IMR-90 (cell line): ENCODE measurements at regions not wholly inside any gene's neighbourhood (a gene's known extent, or its start where the extent isn't known, plus 50 kb on each side); places are given as distances from the start of the nearest gene placed in this dataset.

Experiments
- ATAC-seq: fragments of 200-7000 bp; cut with Tn5 transposase; 2 replicates; pipeline ENCODE4 v1.9.1; 2020; ENCODE audit warnings: low read depth, mild to moderate bottlenecking, moderate library complexity
- BruUV-seq: library from RNA; stranded (reverse); fragments of 400-500 nt; replicated peaks from 2 replicates; lab custom pipeline; 2021; lab: Mats Ljungman, UMichigan
- CTCF ChIA-PET: fragments of 300-600 bp; formaldehyde crosslinking; extraction: SDS; loops from one replicate; lab custom pipeline; 2021; ENCODE audit warnings: antibody characterized with exemption; lab: Yijun Ruan, JAX
- POLR2A ChIA-PET: fragments of 300-600 bp; sonication (Branson Sonifier 250); formaldehyde crosslinking; loops from one replicate; lab custom pipeline; 2022; ENCODE audit warnings: antibody characterized with exemption; ENCODE audit not compliant: unreplicated experiment; lab: Charles Lee
- DNase-seq: peaks from one replicate; pipeline ENCODE4 v3.0.0; 2013
- H2AFZ ChIP-seq: replicated peaks from 2 replicates; pipeline ENCODE3; 2013; ENCODE audit warnings: low read length, mild to moderate bottlenecking; ENCODE audit not compliant: poor library complexity
- H2AK5ac ChIP-seq: 2 replicates; pipeline ENCODE4 v1.6.1; 2013; ENCODE audit warnings: low read depth, low read length, inconsistent platforms
- H2AK9ac ChIP-seq: replicated peaks from 2 replicates; pipeline ENCODE3; 2013; ENCODE audit warnings: mild to moderate bottlenecking, low read depth, low read length, moderate library complexity; ENCODE audit not compliant: poor library complexity
- H2BK120ac ChIP-seq: 2 replicates; pipeline ENCODE4 v1.6.1; 2013; ENCODE audit warnings: low read depth, low read length, inconsistent platforms
- H2BK15ac ChIP-seq: 3 replicates; pipeline ENCODE4 v1.6.1; 2013; ENCODE audit warnings: low read depth, low read length, inconsistent platforms
- H2BK20ac ChIP-seq: 2 replicates; pipeline ENCODE4 v1.6.1; 2013; ENCODE audit warnings: low read depth, mild to moderate bottlenecking, inconsistent platforms, low read length, moderate library complexity
- H2BK5ac ChIP-seq: 2 replicates; pipeline ENCODE4 v1.6.1; 2013; ENCODE audit warnings: mild to moderate bottlenecking, low read depth, low read length, inconsistent platforms; ENCODE audit not compliant: poor library complexity, severe bottlenecking
- H3K14ac ChIP-seq: replicated peaks from 2 replicates; pipeline ENCODE4 v1.6.1; 2013; ENCODE audit warnings: low read depth, low read length, inconsistent platforms
- H3K18ac ChIP-seq: 2 replicates; pipeline ENCODE4 v1.6.1; 2013; ENCODE audit warnings: low read depth, low read length, control low read depth
- H3K23ac ChIP-seq: 2 replicates; pipeline ENCODE4 v1.6.1; 2013; ENCODE audit warnings: low read depth, low read length, inconsistent platforms
- H3K27ac ChIP-seq: 2 replicates; pipeline ENCODE4 v1.5.1; 2013; ENCODE audit warnings: mild to moderate bottlenecking, control low read depth, low read length; ENCODE audit not compliant: insufficient read depth
- H3K27me3 ChIP-seq: 2 replicates; pipeline ENCODE4 v1.6.1; 2013; ENCODE audit warnings: low read length; ENCODE audit not compliant: control insufficient read depth, insufficient read depth
- H3K36me3 ChIP-seq: 2 replicates; pipeline ENCODE4 v1.6.1; 2013; ENCODE audit warnings: low read length, mixed read lengths; ENCODE audit not compliant: control insufficient read depth, insufficient read depth
- H3K4ac ChIP-seq: 2 replicates; pipeline ENCODE4 v1.6.1; 2013; ENCODE audit warnings: low read depth, low read length, inconsistent platforms
- H3K4me1 ChIP-seq: 2 replicates; pipeline ENCODE4 v1.6.1; 2013; ENCODE audit warnings: low read length, mixed read lengths; ENCODE audit not compliant: control insufficient read depth, insufficient read depth
- H3K4me2 ChIP-seq: 2 replicates; pipeline ENCODE4 v1.6.1; 2013; ENCODE audit warnings: low read depth, mild to moderate bottlenecking, control low read depth, low read length, moderate library complexity
- H3K4me3 ChIP-seq: 2 replicates; pipeline ENCODE4 v1.5.1; 2013; ENCODE audit warnings: low read depth, mild to moderate bottlenecking, control low read depth, low read length, moderate library complexity; ENCODE audit not compliant: insufficient read depth
- H3K56ac ChIP-seq: 2 replicates; pipeline ENCODE4 v1.6.1; 2013; ENCODE audit warnings: low read length, inconsistent platforms; ENCODE audit not compliant: insufficient read depth; ENCODE audit errors: extremely low read depth
- H3K79me1 ChIP-seq, 2 experiments: 2 replicates each; pipeline ENCODE4 v1.6.1; 2013; ENCODE audit warnings: low read length in 2 of 2, inconsistent platforms in 1 of 2, low read depth in 1 of 2
- H3K9ac ChIP-seq: 2 replicates; pipeline ENCODE4 v1.6.1; 2013; ENCODE audit warnings: low read depth, low read length, control low read depth
- H3K9me1 ChIP-seq: 2 replicates; pipeline ENCODE4 v1.6.1; 2013; ENCODE audit warnings: low read length, inconsistent platforms; ENCODE audit not compliant: insufficient read depth
- H3K9me3 ChIP-seq: 2 replicates; pipeline ENCODE4 v1.6.1; 2013; ENCODE audit warnings: low read length; ENCODE audit not compliant: control insufficient read depth, insufficient read depth
- H4K20me1 ChIP-seq: 2 replicates; pipeline ENCODE4 v1.6.1; 2013; ENCODE audit warnings: low read length, inconsistent platforms; ENCODE audit not compliant: insufficient read depth
- H4K5ac ChIP-seq: 2 replicates; pipeline ENCODE4 v1.6.1; 2013; ENCODE audit warnings: mild to moderate bottlenecking, low read depth, low read length, control low read depth
- H4K8ac ChIP-seq, 2 experiments: 2 replicates each; pipeline ENCODE4 v1.6.1; 2013; ENCODE audit warnings: low read depth in 2 of 2, low read length in 2 of 2, control low read depth in 1 of 2, inconsistent platforms in 1 of 2
- H4K91ac ChIP-seq: 2 replicates; pipeline ENCODE4 v1.6.1; 2013; ENCODE audit warnings: low read depth, low read length, inconsistent platforms; ENCODE audit not compliant: insufficient read depth
- BHLHE40 ChIP-seq: fragments of 150-350 bp; IDR thresholded peaks from 2 replicates; pipeline ENCODE4 v1.6.1; 2016; ENCODE audit warnings: mild to moderate bottlenecking, low read depth, low read length
- CEBPB ChIP-seq: IDR thresholded peaks from 2 replicates; pipeline ENCODE4 v1.6.1; 2012; ENCODE audit warnings: low read depth, low read length, improper control_type of control experiment
- MAZ ChIP-seq: IDR thresholded peaks from 2 replicates; pipeline ENCODE4 v1.6.1; 2012; ENCODE audit warnings: low read depth, mild to moderate bottlenecking, low read length, improper control_type of control experiment, moderate library complexity, borderline replicate concordance
- SMC3 ChIP-seq: fragments of 150-350 bp; IDR thresholded peaks from 2 replicates; pipeline ENCODE4 v1.6.1; 2016; ENCODE audit warnings: low read depth, mild to moderate bottlenecking, antibody characterized with exemption, low read length, moderate library complexity
- WGBS, 2 experiments: methylation state at CpG; one replicate each; pipeline versions ENCODE4 v1.1.5 to v1.1.7; 2013; ENCODE audit warnings: missing lambda C conversion rate in 2 of 2; ENCODE audit not compliant: insufficient read length in 1 of 2; ENCODE audit errors: extremely low coverage in 2 of 2; 5-methylcytosine and 5-hydroxymethylcytosine counted together
- dilution Hi-C: fragments of 300-500 bp; cut with HindIII; formaldehyde crosslinking; loops from one replicate; pipeline ENCODE4 v1.14.3; 2018; ENCODE audit warnings: low sequenced_read_pairs; ENCODE audit not compliant: unreplicated experiment
- in situ Hi-C: fragments of 300-500 bp; cut with MboI; formaldehyde crosslinking; loops from 3 replicates; pipeline ENCODE4 v1.14.3; 2019; ENCODE audit warnings: low sequenced_read_pairs, inconsistent platforms, mixed read lengths
- intact Hi-C: fragments of 100-400 bp; cut with micrococcal nuclease; formaldehyde crosslinking; loops from 2 replicates; pipeline ENCODE4 v1.10.0; 2022
- TF ChIP-seq, protein P1 (sequence below): fragments of 150-350 bp; IDR thresholded peaks from 2 replicates; pipeline ENCODE4 v1.6.1; 2017; ENCODE audit warnings: mild to moderate bottlenecking, antibody characterized with exemption, low read length, low read depth
- TF ChIP-seq, protein P2 (sequence below): fragments of 150-350 bp; IDR thresholded peaks from 2 replicates; pipeline ENCODE4 v1.6.1; 2016; ENCODE audit warnings: low read depth, mild to moderate bottlenecking, low read length, moderate library complexity, borderline replicate concordance

DNA sequence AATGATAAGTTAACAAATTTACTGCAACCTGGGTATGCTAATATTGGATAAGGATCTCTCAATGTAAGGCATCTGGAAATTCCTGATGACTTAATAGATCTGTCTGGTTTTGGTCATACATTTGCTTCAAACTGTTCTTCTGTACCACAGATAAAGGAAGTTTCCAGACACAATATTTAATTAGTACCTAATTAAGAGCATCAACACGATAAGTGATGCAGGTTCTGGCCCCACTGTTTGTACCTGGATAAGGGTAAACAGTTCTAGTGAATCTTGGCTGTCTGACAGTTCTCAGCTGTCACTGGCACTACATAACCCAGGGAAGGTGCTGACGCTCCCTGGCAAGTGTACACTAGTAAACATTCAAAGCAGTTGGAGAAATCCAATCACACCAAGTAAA is 165.6 kb downstream of the MZT1 start:
- intact Hi-C loops, result loop anchor here (5.0 to 10.0 kb wide), 3 partner anchors 1247 to 1937 kb away; no protein-coding TSS in a partner anchor

More for the DNA sequence above, 165.6 kb downstream of the MZT1 start:
- Histone ChIP-seq H3K14ac (no peak overlapping the region), H4K8ac (no peak overlapping the region), H2BK20ac (no peak overlapping the region), H2BK120ac (no peak overlapping the region), H3K4ac (no peak overlapping the region), H2BK5ac (no peak overlapping the region), H3K9ac (no peak overlapping the region), H2BK15ac (no peak overlapping the region), H3K23ac (no peak overlapping the region), H3K18ac (no peak overlapping the region), H3K27ac (no peak overlapping the region), H2AK5ac (no peak overlapping the region), H3K36me3 (no peaks in the 10 kb centered on the region), H3K4me2 (no peak overlapping the region), H2AFZ (no peak overlapping the region), H3K27me3 (no peaks in the 10 kb centered on the region), H3K4me3 (no peak overlapping the region), H4K91ac (no peak overlapping the region), H4K5ac (no peak overlapping the region), H4K20me1 (no peaks in the 10 kb centered on the region), H2AK9ac (no peak overlapping the region), H3K79me1 (no peaks in the 10 kb centered on the region), H3K9me1 (no peaks in the 10 kb centered on the region), H3K9me3 (no peaks in the 10 kb centered on the region), H3K56ac (no peak overlapping the region), H3K4me1 (no peaks in the 10 kb centered on the region)
- POLR2A ChIA-PET, result no interaction called here
- DNase-seq (no peak), ATAC-seq (no peak)
- in situ Hi-C loops, result loop anchor here (25.0 kb wide), 1 partner anchor 1249 kb away; no protein-coding TSS in a partner anchor
- TF ChIP-seq, protein P1, sequence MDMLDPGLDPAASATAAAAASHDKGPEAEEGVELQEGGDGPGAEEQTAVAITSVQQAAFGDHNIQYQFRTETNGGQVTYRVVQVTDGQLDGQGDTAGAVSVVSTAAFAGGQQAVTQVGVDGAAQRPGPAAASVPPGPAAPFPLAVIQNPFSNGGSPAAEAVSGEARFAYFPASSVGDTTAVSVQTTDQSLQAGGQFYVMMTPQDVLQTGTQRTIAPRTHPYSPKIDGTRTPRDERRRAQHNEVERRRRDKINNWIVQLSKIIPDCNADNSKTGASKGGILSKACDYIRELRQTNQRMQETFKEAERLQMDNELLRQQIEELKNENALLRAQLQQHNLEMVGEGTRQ, result no peak
- TF ChIP-seq, protein P2, sequence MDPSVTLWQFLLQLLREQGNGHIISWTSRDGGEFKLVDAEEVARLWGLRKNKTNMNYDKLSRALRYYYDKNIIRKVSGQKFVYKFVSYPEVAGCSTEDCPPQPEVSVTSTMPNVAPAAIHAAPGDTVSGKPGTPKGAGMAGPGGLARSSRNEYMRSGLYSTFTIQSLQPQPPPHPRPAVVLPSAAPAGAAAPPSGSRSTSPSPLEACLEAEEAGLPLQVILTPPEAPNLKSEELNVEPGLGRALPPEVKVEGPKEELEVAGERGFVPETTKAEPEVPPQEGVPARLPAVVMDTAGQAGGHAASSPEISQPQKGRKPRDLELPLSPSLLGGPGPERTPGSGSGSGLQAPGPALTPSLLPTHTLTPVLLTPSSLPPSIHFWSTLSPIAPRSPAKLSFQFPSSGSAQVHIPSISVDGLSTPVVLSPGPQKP, result no peak
- TF ChIP-seq CEBPB, result no peak
- no peak for TF ChIP-seq BHLHE40
- TF ChIP-seq SMC3, result no peak
- TF ChIP-seq MAZ, result no peak
- CTCF ChIA-PET, result no interaction called here
- BruUV-seq, result no TSS peak
- WGBS, 2 experiments, result no CpG with 5 or more reads among the region's 2 CpGs
- dilution Hi-C loops, result no loop called here
